HL-60 (cell line): ENCODE measurements at regions not wholly inside any gene's neighbourhood (a gene's known extent, or its start where the extent isn't known, plus 50 kb on each side); places are given as distances from the start of the nearest gene placed in this dataset.

Experiments
- DNase-seq, 2 experiments: peaks; one replicate each; pipeline ENCODE4 v3.0.0-alpha.2; 2010 to 2020; ENCODE audit warnings: low read depth in 1 of 2, low spot score in 1 of 2
- H3K27ac ChIP-seq: fragments of 250-450 bp; sonication (Bioruptor Pico); replicated peaks from 2 replicates; pipeline ENCODE4 v1.5.1; 2020; ENCODE audit warnings: mild to moderate bottlenecking, moderate library complexity
- H3K27me3 ChIP-seq: fragments of 250-450 bp; sonication (Bioruptor Pico); 2 replicates; pipeline ENCODE4 v1.5.1; 2021; ENCODE audit warnings: mild to moderate bottlenecking, moderate library complexity; ENCODE audit not compliant: insufficient read depth, poor library complexity, severe bottlenecking
- H3K4me3 ChIP-seq: replicated peaks from 2 replicates; pipeline ENCODE4 v1.5.1; 2011; ENCODE audit warnings: mild to moderate bottlenecking, control low read depth, low read length; ENCODE audit not compliant: insufficient read depth
- GABPA ChIP-seq: IDR thresholded peaks from 2 replicates; pipeline ENCODE4 v1.6.1; 2012; ENCODE audit warnings: low read depth
- POLR2AphosphoS5 ChIP-seq: IDR thresholded peaks from 2 replicates; pipeline ENCODE4 v1.6.1; 2012; ENCODE audit warnings: low read depth
- SPI1 ChIP-seq: IDR thresholded peaks from 2 replicates; pipeline ENCODE4 v1.6.1; 2012; ENCODE audit warnings: low read depth, mild to moderate bottlenecking, borderline replicate concordance
- TF ChIP-seq, protein P1 (sequence below): IDR thresholded peaks from one replicate; pipeline ENCODE4 v1.5.1; 2011; ENCODE audit warnings: low read length, control low read depth, inconsistent platforms; ENCODE audit not compliant: insufficient read depth
- TF ChIP-seq, protein P2 (sequence below): IDR thresholded peaks from 2 replicates; pipeline ENCODE4 v1.6.1; 2012; ENCODE audit warnings: low read depth; ENCODE audit not compliant: insufficient replicate concordance

DNA sequence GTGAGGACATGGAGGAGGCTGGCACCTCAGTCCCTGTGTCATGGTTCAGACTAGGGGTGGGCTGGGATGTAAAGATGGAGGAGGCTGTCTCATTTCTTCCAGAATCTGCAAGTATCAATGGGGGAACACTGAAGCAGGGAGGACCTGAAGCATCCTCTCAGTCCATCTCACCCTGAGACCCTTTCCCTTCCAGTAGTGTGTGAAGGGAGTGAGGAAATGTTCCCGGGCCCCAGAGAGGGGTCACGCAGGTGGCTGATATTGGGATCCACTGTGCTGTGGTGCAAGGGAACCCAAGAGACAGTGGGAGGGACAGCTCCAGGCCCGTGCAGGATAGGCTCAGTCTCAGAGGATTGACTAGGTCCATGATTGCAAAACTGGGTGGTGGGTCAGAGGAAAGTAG lies 72.2 kb upstream of the ADPGK start:
- no peak for DNase-seq
- Histone ChIP-seq H3K27me3 (no peaks in the 10 kb centered on the region), H3K27ac (no peak overlapping the region), H3K4me3 (no peak overlapping the region)
- no peak for TF ChIP-seq GABPA
- TF ChIP-seq, protein P1, sequence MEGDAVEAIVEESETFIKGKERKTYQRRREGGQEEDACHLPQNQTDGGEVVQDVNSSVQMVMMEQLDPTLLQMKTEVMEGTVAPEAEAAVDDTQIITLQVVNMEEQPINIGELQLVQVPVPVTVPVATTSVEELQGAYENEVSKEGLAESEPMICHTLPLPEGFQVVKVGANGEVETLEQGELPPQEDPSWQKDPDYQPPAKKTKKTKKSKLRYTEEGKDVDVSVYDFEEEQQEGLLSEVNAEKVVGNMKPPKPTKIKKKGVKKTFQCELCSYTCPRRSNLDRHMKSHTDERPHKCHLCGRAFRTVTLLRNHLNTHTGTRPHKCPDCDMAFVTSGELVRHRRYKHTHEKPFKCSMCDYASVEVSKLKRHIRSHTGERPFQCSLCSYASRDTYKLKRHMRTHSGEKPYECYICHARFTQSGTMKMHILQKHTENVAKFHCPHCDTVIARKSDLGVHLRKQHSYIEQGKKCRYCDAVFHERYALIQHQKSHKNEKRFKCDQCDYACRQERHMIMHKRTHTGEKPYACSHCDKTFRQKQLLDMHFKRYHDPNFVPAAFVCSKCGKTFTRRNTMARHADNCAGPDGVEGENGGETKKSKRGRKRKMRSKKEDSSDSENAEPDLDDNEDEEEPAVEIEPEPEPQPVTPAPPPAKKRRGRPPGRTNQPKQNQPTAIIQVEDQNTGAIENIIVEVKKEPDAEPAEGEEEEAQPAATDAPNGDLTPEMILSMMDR, result no peak
- no peak for TF ChIP-seq POLR2AphosphoS5
- TF ChIP-seq, protein P2, sequence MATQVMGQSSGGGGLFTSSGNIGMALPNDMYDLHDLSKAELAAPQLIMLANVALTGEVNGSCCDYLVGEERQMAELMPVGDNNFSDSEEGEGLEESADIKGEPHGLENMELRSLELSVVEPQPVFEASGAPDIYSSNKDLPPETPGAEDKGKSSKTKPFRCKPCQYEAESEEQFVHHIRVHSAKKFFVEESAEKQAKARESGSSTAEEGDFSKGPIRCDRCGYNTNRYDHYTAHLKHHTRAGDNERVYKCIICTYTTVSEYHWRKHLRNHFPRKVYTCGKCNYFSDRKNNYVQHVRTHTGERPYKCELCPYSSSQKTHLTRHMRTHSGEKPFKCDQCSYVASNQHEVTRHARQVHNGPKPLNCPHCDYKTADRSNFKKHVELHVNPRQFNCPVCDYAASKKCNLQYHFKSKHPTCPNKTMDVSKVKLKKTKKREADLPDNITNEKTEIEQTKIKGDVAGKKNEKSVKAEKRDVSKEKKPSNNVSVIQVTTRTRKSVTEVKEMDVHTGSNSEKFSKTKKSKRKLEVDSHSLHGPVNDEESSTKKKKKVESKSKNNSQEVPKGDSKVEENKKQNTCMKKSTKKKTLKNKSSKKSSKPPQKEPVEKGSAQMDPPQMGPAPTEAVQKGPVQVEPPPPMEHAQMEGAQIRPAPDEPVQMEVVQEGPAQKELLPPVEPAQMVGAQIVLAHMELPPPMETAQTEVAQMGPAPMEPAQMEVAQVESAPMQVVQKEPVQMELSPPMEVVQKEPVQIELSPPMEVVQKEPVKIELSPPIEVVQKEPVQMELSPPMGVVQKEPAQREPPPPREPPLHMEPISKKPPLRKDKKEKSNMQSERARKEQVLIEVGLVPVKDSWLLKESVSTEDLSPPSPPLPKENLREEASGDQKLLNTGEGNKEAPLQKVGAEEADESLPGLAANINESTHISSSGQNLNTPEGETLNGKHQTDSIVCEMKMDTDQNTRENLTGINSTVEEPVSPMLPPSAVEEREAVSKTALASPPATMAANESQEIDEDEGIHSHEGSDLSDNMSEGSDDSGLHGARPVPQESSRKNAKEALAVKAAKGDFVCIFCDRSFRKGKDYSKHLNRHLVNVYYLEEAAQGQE, result no peak
- no peak for TF ChIP-seq SPI1

DNA sequence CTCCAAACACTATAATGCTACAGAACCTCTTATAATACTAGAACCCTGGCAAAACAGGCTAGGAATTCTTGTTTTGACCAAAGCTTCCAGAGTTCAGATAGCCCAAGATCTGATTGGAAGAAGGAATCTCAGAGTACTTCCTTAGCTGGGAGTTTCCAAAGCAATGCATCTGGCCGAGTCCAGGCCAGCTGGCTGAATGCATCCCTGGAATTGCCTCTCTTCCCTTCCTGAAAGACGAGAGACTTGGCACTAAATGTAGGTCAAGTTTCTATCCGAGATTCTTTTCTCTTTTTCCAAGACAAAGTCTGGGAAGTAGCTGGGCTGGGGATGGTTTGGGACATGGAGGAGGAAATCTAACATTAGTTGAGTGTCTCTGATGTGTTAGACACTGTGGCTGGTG lies 68.7 kb upstream of the ADPGK start:
- DNase-seq, result no peak
- TF ChIP-seq POLR2AphosphoS5, result no peak
- TF ChIP-seq, protein P2, result no peak
- TF ChIP-seq GABPA, result no peak
- no peak for TF ChIP-seq SPI1
- TF ChIP-seq, protein P1, result no peak
- no peaks in the 10 kb centered on the region for H3K27me3 ChIP-seq
- no peak overlapping the region for H3K4me3 ChIP-seq
- no peak overlapping the region for H3K27ac ChIP-seq

DNA sequence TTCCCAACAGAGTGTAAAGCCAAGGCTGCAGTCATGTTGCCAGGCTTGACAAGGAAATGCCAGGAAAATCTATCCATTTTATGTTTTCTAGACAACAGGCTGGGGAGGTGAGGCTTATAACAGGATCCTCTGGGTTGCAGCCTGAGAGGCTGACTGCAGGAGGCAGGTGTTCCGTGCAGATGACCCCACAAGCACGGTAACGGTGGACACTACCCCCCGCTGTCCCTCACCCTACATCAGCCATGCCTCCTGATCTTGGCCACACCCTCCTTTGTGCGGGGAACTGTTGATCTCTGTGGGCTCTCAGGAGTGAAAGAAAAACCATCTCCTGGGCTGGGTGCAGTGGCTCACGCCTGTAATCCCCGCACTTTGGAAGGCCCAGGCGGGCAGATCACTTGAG lies 68.0 kb upstream of the ADPGK start:
- Histone ChIP-seq H3K27ac (no peak overlapping the region), H3K4me3 (no peak overlapping the region), H3K27me3 (no peaks in the 10 kb centered on the region)
- no peak for TF ChIP-seq GABPA
- no peak for TF ChIP-seq SPI1
- TF ChIP-seq, protein P1, result no peak
- TF ChIP-seq, protein P2, result no peak
- TF ChIP-seq POLR2AphosphoS5, result no peak
- DNase-seq, result no peak
